Mesenchymal stem cell (in vitro differentiated cells and primary cell): ENCODE measurements at regions not wholly inside any gene's neighbourhood (a gene's known extent, or its start where the extent isn't known, plus 50 kb on each side); places are given as distances from the start of the nearest gene placed in this dataset.

Experiments used
- DNase-seq: peaks from one replicate; pipeline ENCODE4 v3.0.0-alpha.2; 2013
- H2AFZ ChIP-seq: one replicate; pipeline ENCODE4 v1.6.1; 2013; ENCODE audit warnings: low read depth, mild to moderate bottlenecking, control low read depth, inconsistent platforms, low read length, moderate library complexity
- H2AK5ac ChIP-seq: 2 replicates; pipeline ENCODE4 v1.6.1; 2013; ENCODE audit warnings: low read length, moderate library complexity, mild to moderate bottlenecking, inconsistent platforms; ENCODE audit not compliant: severe bottlenecking
- H2BK120ac ChIP-seq: one replicate; pipeline ENCODE4 v1.6.1; 2013; ENCODE audit warnings: low read depth, mild to moderate bottlenecking, inconsistent platforms, low read length, moderate library complexity
- H2BK12ac ChIP-seq, 2 experiments: one replicate each; pipeline ENCODE4 v1.6.1; 2013; ENCODE audit warnings: inconsistent platforms in 2 of 2, low read length in 2 of 2, mild to moderate bottlenecking in 2 of 2, moderate library complexity in 2 of 2, control low read depth in 1 of 2
- H2BK15ac ChIP-seq: one replicate; pipeline ENCODE4 v1.6.1; 2013; ENCODE audit warnings: mild to moderate bottlenecking, low read depth, inconsistent platforms; ENCODE audit not compliant: poor library complexity, severe bottlenecking
- H2BK5ac ChIP-seq: 2 replicates; pipeline ENCODE4 v1.6.1; 2013; ENCODE audit warnings: low read depth, mild to moderate bottlenecking, low read length, control low read depth, inconsistent platforms; ENCODE audit not compliant: poor library complexity, severe bottlenecking
- H3K14ac ChIP-seq, 2 experiments: one replicate each; pipeline ENCODE4 v1.6.1; 2013; ENCODE audit warnings: inconsistent platforms in 2 of 2, low read length in 2 of 2, control low read depth in 1 of 2, mild to moderate bottlenecking in 1 of 2, moderate library complexity in 1 of 2
- H3K18ac ChIP-seq, 2 experiments: one replicate each; pipeline ENCODE4 v1.6.1; 2013; ENCODE audit warnings: inconsistent platforms in 2 of 2, low read length in 2 of 2, control low read depth in 1 of 2, low read depth in 1 of 2, mild to moderate bottlenecking in 1 of 2
- H3K23ac ChIP-seq, 2 experiments: one replicate each; pipeline ENCODE4 v1.6.1; 2013; ENCODE audit warnings: inconsistent platforms in 2 of 2, low read length in 2 of 2, mild to moderate bottlenecking in 2 of 2, moderate library complexity in 2 of 2, control low read depth in 1 of 2
- H3K27ac ChIP-seq: 2 replicates; pipeline ENCODE4 v1.5.1; 2013; ENCODE audit warnings: mild to moderate bottlenecking, moderate library complexity, low read length, control low read depth, inconsistent platforms; ENCODE audit not compliant: poor library complexity, severe bottlenecking
- H3K27me3 ChIP-seq, 2 experiments: 2 replicates each; pipeline versions ENCODE4 v1.6.1 to v1.7.0; 2013; ENCODE audit warnings: low read length in 2 of 2, mild to moderate bottlenecking in 2 of 2, moderate library complexity in 2 of 2, control low read depth in 1 of 2, inconsistent platforms in 1 of 2; ENCODE audit not compliant: control insufficient read depth in 1 of 2, insufficient read depth in 1 of 2
- H3K36me3 ChIP-seq, 2 experiments: 2 replicates each; pipeline versions ENCODE4 v1.6.1 to v1.7.0; 2013; ENCODE audit warnings: low read length in 2 of 2, control low read depth in 1 of 2, inconsistent platforms in 1 of 2, low read depth in 1 of 2, mild to moderate bottlenecking in 1 of 2; ENCODE audit not compliant: insufficient read depth in 2 of 2, control insufficient read depth in 1 of 2
- H3K4ac ChIP-seq, 2 experiments: one replicate each; pipeline ENCODE4 v1.6.1; 2013; ENCODE audit warnings: inconsistent platforms in 2 of 2, low read length in 2 of 2, mild to moderate bottlenecking in 2 of 2, moderate library complexity in 2 of 2, control low read depth in 1 of 2, low read depth in 1 of 2
- H3K4me1 ChIP-seq: 2 replicates; pipeline ENCODE4 v1.6.1; 2013; ENCODE audit warnings: low read depth, low read length, control low read depth; ENCODE audit not compliant: control insufficient read depth, insufficient read depth
- H3K4me2 ChIP-seq: 2 replicates; pipeline ENCODE4 v1.6.1; 2013; ENCODE audit warnings: low read length, mild to moderate bottlenecking, inconsistent platforms; ENCODE audit not compliant: poor library complexity, severe bottlenecking
- H3K4me3 ChIP-seq, 2 experiments: 2 replicates each; pipeline versions ENCODE4 v1.5.1 to v1.7.0; 2013; ENCODE audit warnings: low read length in 2 of 2, mild to moderate bottlenecking in 2 of 2, control low read depth in 1 of 2, low read depth in 1 of 2; ENCODE audit not compliant: insufficient read depth in 1 of 2
- H3K79me1 ChIP-seq: replicated peaks from 2 replicates; pipeline ENCODE4 v1.6.1; 2013; ENCODE audit warnings: mild to moderate bottlenecking, control low read depth, low read length, inconsistent platforms; ENCODE audit not compliant: poor library complexity, severe bottlenecking
- H3K9ac ChIP-seq: 2 replicates; pipeline ENCODE4 v1.7.0; 2013; ENCODE audit warnings: mild to moderate bottlenecking, low read length, moderate library complexity
- H3K9me3 ChIP-seq: 2 replicates; pipeline ENCODE4 v1.7.0; 2013; ENCODE audit warnings: mild to moderate bottlenecking, low read length; ENCODE audit not compliant: control insufficient read depth
- H4K8ac ChIP-seq: one replicate; pipeline ENCODE4 v1.6.1; 2013; ENCODE audit warnings: inconsistent platforms, mild to moderate bottlenecking, low read length, moderate library complexity
- H4K91ac ChIP-seq: one replicate; pipeline ENCODE4 v1.6.1; 2013; ENCODE audit warnings: mild to moderate bottlenecking, low read length, inconsistent platforms
- WGBS: methylation state at CpG from one replicate; pipeline ENCODE4 v1.1.7; 2013; ENCODE audit warnings: mixed read lengths; 5-methylcytosine and 5-hydroxymethylcytosine counted together

DNA sequence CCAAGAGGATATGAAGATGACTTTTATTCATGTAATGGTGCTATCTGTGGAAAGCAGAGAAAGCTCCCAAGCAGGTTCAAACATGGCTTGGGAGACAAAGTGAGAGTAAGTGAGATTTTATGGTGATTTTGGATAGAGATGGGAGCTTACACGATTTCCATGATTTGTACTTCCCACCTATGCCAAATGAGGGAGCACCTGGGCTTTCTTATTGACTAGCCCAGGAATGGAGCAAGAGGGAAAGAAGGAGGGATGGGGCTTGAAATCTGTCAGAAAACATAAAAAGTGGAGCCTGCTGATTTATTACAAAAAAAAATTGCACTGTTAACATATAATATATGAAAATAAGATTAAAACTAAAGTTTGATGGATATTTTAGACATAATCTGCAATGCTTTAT lies 703.5 kb upstream of the PABPC4L start:
- H3K9me3 ChIP-seq: no peaks in the 10 kb centered on the region
- H3K36me3 ChIP-seq: no peaks in the 10 kb centered on the region
- no peak overlapping the region for H3K9ac ChIP-seq
- DNase-seq: no peak
- H3K4ac ChIP-seq: no peak overlapping the region
- H2BK5ac ChIP-seq: no peak overlapping the region
- no peak overlapping the region for H3K4me2 ChIP-seq
- no peak overlapping the region for H3K27ac ChIP-seq
- no peak overlapping the region for H2AFZ ChIP-seq
- H4K8ac ChIP-seq: no peak overlapping the region
- no peak overlapping the region for H2BK15ac ChIP-seq
- WGBS: 100% methylated on average over 1 of the region's 1 CpG
- no peaks in the 10 kb centered on the region for H3K4me1 ChIP-seq
- H3K4me3 ChIP-seq: no peak overlapping the region
- no peak overlapping the region for H2BK12ac ChIP-seq
- no peak overlapping the region for H2BK120ac ChIP-seq
- H3K23ac ChIP-seq: no peak overlapping the region
- no peaks in the 10 kb centered on the region for H3K27me3 ChIP-seq
- H4K91ac ChIP-seq: no peak overlapping the region
- no peak overlapping the region for H3K14ac ChIP-seq
- no peaks in the 10 kb centered on the region for H3K79me1 ChIP-seq
- H2AK5ac ChIP-seq: no peak overlapping the region
- no peak overlapping the region for H3K18ac ChIP-seq

DNA sequence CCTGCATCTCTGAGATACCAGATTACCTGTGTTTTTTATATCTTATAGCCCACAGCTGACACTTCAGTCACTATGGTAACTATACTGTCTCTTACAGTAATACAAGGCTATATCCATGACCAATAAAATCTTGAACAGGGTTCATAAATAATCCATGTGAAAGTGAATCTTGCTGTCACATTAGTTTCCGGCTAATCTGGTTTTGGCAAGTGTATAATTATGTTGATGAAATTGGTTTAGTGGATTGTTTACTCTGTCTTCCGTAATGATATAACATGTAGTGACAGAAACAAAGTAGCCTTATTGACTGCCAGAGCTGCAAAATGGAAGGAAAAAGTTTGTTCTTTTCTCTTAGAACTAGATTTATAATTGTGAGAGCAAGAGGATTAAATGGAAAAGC lies 686.6 kb upstream of the PABPC4L start:
- Histone ChIP-seq H2AFZ (no peak overlapping the region), H2BK12ac (no peak overlapping the region), H4K8ac (no peak overlapping the region), H3K4me3 (no peak overlapping the region), H3K4me1 (no peaks in the 10 kb centered on the region), H3K14ac (no peak overlapping the region), H3K9me3 (no peaks in the 10 kb centered on the region), H3K27me3 (no peaks in the 10 kb centered on the region), H3K79me1 (no peaks in the 10 kb centered on the region), H2AK5ac (no peak overlapping the region), H3K23ac (no peak overlapping the region), H2BK120ac (no peak overlapping the region), H3K36me3 (no peaks in the 10 kb centered on the region), H3K27ac (no peak overlapping the region), H4K91ac (no peak overlapping the region), H3K4ac (no peak overlapping the region), H2BK5ac (no peak overlapping the region), H3K4me2 (no peak overlapping the region), H3K9ac (no peak overlapping the region), H2BK15ac (no peak overlapping the region), H3K18ac (no peak overlapping the region)
- no peak for DNase-seq
- WGBS: 78% methylated on average over 2 of the region's 2 CpGs

DNA sequence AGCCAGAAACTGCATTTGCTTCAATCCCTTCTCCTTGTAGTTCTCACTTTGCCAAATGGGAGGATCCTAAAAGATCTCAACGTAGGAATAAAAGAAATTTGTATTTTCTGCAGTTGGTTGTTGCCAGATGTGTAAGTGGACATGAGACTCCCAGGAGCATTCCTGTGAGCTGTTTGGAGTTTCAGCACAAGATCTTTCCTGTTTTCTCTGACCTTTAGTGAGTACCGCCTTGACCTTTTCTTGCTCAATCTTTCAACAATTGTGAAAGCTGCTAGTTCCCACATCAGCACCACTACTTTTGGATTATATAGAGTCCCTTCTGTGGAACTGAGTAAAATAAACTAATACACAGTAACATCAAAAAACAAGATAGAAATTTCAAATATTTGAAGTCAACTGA lies 683.8 kb upstream of the PABPC4L start:
- Histone ChIP-seq H3K4ac (no peak overlapping the region), H2BK12ac (no peak overlapping the region), H2AK5ac (no peak overlapping the region), H2BK5ac (no peak overlapping the region), H4K91ac (no peak overlapping the region), H3K14ac (no peak overlapping the region), H3K4me1 (no peaks in the 10 kb centered on the region), H3K9ac (no peak overlapping the region), H3K23ac (no peak overlapping the region), H2BK15ac (no peak overlapping the region), H3K27me3 (no peaks in the 10 kb centered on the region), H3K4me2 (no peak overlapping the region), H3K79me1 (no peaks in the 10 kb centered on the region), H4K8ac (no peak overlapping the region), H2AFZ (no peak overlapping the region), H3K27ac (no peak overlapping the region), H3K9me3 (no peaks in the 10 kb centered on the region), H3K18ac (no peak overlapping the region), H3K36me3 (no peaks in the 10 kb centered on the region), H2BK120ac (no peak overlapping the region), H3K4me3 (no peak overlapping the region)
- peak; percentile 26 for DNase-seq
- 17% methylated on average over 1 of the region's 2 CpGs for WGBS

DNA sequence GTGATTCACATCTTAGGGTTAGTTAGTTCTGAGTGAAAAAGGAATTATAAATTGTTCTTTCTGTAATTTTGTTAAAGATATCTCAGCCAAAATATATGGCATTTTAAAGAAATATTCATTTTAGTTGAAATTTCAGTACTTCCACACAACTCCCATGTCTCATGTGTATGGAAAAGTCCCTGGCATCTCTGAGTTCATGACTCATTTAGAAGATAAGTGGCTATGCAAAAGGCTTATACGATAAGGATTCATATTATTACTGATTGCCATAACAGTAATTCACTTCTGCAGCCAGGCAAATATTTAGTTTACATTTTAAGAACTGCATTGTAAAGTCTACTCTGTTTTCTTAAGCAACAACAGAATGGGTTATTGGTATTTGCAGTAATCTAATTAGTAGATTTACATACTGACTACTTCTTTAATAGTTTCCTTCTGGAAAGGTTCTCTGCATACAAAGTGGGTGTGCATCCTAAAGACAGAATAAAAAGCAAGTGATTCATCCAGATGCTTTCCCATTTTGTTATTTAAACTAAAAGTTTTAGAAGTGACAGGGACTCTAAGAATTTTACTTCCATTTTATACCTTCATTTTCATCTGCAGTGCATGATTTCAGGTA lies 682.4 kb upstream of the PABPC4L start:
- WGBS: no CpG with 5 or more reads among the region's 1 CpG
- Histone ChIP-seq H4K91ac (no peak overlapping the region), H3K4me1 (no peaks in the 10 kb centered on the region), H3K4me2 (no peak overlapping the region), H3K9me3 (no peaks in the 10 kb centered on the region), H3K23ac (no peak overlapping the region), H2BK5ac (no peak overlapping the region), H2BK12ac (no peak overlapping the region), H2AFZ (no peak overlapping the region), H2BK15ac (no peak overlapping the region), H4K8ac (no peak overlapping the region), H3K27me3 (no peaks in the 10 kb centered on the region), H3K27ac (no peak overlapping the region), H3K9ac (no peak overlapping the region), H3K4ac (no peak overlapping the region), H3K4me3 (no peak overlapping the region), H2AK5ac (no peak overlapping the region), H3K79me1 (no peaks in the 10 kb centered on the region), H3K14ac (no peak overlapping the region), H3K18ac (no peak overlapping the region), H2BK120ac (no peak overlapping the region), H3K36me3 (no peaks in the 10 kb centered on the region)
- peak; percentile 24 for DNase-seq
